C4-2B (cell line): ENCODE measurements at regions not wholly inside any gene's neighbourhood (a gene's known extent, or its start where the extent isn't known, plus 50 kb on each side); places are given as distances from the start of the nearest gene placed in this dataset.

Experiments used
- H3K27ac ChIP-seq: fragments of 450-650 bp; 2 replicates; pipeline ENCODE4 v1.5.1; 2017
- ZFX ChIP-seq: fragments of 450-650 bp; IDR thresholded peaks from 2 replicates; pipeline ENCODE4 v1.6.1; 2017
- TF ChIP-seq, protein P1 (sequence below): fragments of 450-650 bp; conservative IDR thresholded peaks from 2 replicates; pipeline ENCODE4 v1.5.1; 2017; ENCODE audit warnings: mild to moderate bottlenecking

- TF ChIP-seq, protein P1, sequence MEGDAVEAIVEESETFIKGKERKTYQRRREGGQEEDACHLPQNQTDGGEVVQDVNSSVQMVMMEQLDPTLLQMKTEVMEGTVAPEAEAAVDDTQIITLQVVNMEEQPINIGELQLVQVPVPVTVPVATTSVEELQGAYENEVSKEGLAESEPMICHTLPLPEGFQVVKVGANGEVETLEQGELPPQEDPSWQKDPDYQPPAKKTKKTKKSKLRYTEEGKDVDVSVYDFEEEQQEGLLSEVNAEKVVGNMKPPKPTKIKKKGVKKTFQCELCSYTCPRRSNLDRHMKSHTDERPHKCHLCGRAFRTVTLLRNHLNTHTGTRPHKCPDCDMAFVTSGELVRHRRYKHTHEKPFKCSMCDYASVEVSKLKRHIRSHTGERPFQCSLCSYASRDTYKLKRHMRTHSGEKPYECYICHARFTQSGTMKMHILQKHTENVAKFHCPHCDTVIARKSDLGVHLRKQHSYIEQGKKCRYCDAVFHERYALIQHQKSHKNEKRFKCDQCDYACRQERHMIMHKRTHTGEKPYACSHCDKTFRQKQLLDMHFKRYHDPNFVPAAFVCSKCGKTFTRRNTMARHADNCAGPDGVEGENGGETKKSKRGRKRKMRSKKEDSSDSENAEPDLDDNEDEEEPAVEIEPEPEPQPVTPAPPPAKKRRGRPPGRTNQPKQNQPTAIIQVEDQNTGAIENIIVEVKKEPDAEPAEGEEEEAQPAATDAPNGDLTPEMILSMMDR: no peak
- TF ChIP-seq ZFX: no peak
- H3K27ac ChIP-seq: no peak overlapping the region
These were observed 113.3 kb upstream of the ATP2B1 start for GRCh38 chr12:89821896-89822295.

DNA sequence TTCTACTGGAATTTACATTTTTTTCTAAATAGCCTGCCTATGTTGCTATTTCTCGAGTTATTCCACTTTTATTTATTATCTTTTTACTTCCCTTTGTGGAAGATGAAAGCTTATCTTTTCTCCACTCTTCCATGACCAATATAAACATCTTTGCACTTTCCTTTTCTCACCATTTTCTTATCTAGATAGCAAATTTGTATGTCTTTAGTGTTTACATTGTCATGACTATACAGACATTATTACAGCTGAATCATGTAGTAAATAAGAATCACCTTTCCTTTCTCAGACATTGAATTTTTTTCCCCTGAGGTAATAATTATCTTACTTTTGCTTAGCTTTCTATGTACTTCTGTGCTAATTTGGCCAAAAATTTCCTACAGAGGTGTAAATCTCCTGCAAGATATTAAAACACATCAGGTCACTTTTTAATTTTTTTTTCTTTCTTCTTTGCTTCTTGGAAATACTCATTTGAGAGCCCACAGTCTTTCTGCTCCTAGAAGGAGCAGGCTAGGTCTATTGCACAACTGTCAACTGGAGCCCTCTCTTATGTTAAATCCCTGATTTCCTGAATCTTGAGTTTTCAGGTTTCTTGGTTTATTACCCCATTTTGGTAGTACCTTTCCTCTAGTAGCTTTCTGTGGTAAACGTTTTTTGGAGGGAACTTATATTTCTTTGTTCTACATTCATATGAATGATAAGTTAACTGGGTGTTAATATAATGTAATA is 109.0 kb upstream of the ATP2B1 start:
- H3K27ac ChIP-seq: no peak overlapping the region
- TF ChIP-seq ZFX: no peak
- TF ChIP-seq, protein P1: no peak

- no peak for TF ChIP-seq ZFX
- TF ChIP-seq, protein P1: no peak
- no peak overlapping the region for H3K27ac ChIP-seq
These were observed 106.6 kb upstream of the ATP2B1 start for GRCh38 chr12:89815225-89815624.

GRCh38 chr12:89803412-89803811 is 94.8 kb upstream of the ATP2B1 start:
- TF ChIP-seq, protein P1: no peak
- TF ChIP-seq ZFX: no peak
- H3K27ac ChIP-seq: no peak overlapping the region

DNA sequence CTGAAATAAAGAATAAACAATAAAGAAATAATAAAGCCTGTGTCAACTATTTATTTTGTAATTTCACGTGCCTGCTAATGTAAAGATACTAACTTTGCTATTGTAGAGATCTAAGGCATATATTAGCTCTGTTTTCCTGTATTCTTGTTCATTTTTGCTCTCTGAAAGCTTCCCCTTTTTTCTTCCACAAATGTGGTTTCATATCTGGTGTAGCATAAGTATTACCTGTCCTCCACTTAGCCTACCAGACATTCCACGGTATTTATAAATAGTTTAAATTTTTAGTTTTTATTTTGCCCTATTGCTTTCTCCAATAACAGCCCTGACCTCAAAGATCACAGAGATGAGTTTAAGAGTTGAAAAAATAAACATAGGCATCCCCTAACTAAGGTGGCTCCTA is 92.6 kb upstream of the ATP2B1 start:
- TF ChIP-seq, protein P1: no peak
- H3K27ac ChIP-seq: no peak overlapping the region

DNA sequence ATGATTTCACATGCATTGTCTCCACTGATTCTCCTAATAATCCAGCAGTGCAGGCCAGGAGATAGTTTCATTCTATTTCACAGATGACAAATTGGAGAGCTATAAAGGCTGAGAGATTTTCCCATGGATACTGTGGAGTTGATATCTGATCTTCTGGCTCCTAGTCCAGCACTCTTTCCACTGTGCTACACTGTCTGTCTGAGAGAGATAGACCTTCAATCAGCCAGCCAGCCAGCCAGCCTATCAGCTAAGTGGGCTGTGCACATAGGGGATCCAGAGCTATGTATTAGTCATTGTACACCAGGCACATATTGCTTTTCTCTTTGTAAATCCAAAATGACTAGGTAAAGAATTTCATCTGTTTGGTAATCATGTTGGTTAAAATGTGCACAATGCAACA is 91.8 kb upstream of the ATP2B1 start:
- no peak overlapping the region for H3K27ac ChIP-seq
- no peak for TF ChIP-seq ZFX
- TF ChIP-seq, protein P1: no peak

DNA sequence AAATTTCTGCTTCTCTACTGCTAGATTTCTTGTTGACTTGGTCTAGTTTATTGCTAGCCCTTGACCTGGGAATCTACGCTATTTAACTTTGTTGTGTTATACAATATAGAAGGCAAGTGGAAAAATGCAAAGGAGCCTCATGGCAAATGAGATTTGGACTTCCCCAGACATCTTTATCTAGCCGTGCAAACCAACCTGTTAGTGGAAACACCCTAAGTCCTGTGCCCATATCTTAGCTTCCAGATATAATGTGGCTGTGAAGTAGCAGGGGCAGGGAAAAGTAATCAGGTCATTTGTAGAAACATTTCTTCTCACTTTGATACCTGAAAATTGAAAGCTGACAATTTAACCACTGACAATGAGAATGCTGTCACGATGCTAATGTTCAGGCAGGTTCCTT is 90.7 kb upstream of the ATP2B1 start:
- no peak overlapping the region for H3K27ac ChIP-seq
- no peak for TF ChIP-seq ZFX
- TF ChIP-seq, protein P1: no peak
